Smooth muscle cell (in vitro differentiated cells): ENCODE measurements at regions not wholly inside any gene's neighbourhood (a gene's known extent, or its start where the extent isn't known, plus 50 kb on each side); places are given as distances from the start of the nearest gene placed in this dataset.

Experiments
- DNase-seq: peaks from one replicate; lab custom pipeline; 2025; ENCODE audit not compliant: unreplicated experiment; lab: John Stamatoyannopoulos, UW
- H2AFZ ChIP-seq: fragments of 200-600 bp; sonication (generic); 2 replicates; pipeline ENCODE4 v1.6.0; 2016; ENCODE audit warnings: antibody characterized with exemption, low read depth, mild to moderate bottlenecking
- H3F3A ChIP-seq: fragments of 200-600 bp; sonication (generic); 2 replicates; pipeline ENCODE4 v1.6.0; 2017; ENCODE audit warnings: antibody characterized with exemption, low read depth
- H3K27ac ChIP-seq: fragments of 200-600 bp; sonication (generic); 2 replicates; pipeline ENCODE4 v1.5.1; 2016; ENCODE audit warnings: low read depth, mild to moderate bottlenecking
- H3K27me3 ChIP-seq: fragments of 200-600 bp; sonication (generic); 2 replicates; pipeline ENCODE4 v1.6.1; 2016; ENCODE audit warnings: low read depth, mild to moderate bottlenecking
- H3K36me3 ChIP-seq: fragments of 200-600 bp; sonication (generic); 2 replicates; pipeline ENCODE4 v1.5.1; 2016; ENCODE audit warnings: low read depth
- H3K4me1 ChIP-seq: fragments of 200-600 bp; sonication (generic); 2 replicates; pipeline ENCODE4 v1.5.1; 2016; ENCODE audit warnings: low read depth
- H3K4me2 ChIP-seq: fragments of 200-600 bp; sonication (generic); 2 replicates; pipeline ENCODE4 v1.6.0; 2016; ENCODE audit warnings: mild to moderate bottlenecking
- H3K4me3 ChIP-seq: fragments of 200-600 bp; sonication (generic); 2 replicates; pipeline ENCODE4 v1.5.1; 2016; ENCODE audit warnings: mild to moderate bottlenecking
- H3K79me2 ChIP-seq: fragments of 200-600 bp; sonication (generic); 2 replicates; pipeline ENCODE4 v1.6.0; 2016; ENCODE audit warnings: low read depth, mild to moderate bottlenecking
- H3K9ac ChIP-seq: fragments of 200-600 bp; sonication (generic); 2 replicates; pipeline ENCODE4 v1.6.0; 2016; ENCODE audit warnings: low read depth
- H3K9me3 ChIP-seq: fragments of 200-600 bp; sonication (generic); replicated peaks from 2 replicates; pipeline ENCODE4 v1.5.1; 2016; ENCODE audit warnings: low read depth
- H4K20me1 ChIP-seq: fragments of 200-600 bp; sonication (generic); 2 replicates; pipeline ENCODE4 v1.6.0; 2016; ENCODE audit warnings: low read depth
- CTCF ChIP-seq: fragments of 200-600 bp; sonication (generic); IDR thresholded peaks from 2 replicates; pipeline ENCODE4 v1.5.1; 2017; ENCODE audit warnings: borderline replicate concordance, mild to moderate bottlenecking, antibody characterized with exemption; ENCODE audit not compliant: insufficient read depth, poor library complexity, severe bottlenecking
- WGBS: methylation state at CpG from one replicate; pipeline ENCODE4 v1.1.7; 2016; ENCODE audit warnings: low lambda C conversion rate; 5-methylcytosine and 5-hydroxymethylcytosine counted together

- H3K36me3 ChIP-seq, result no peaks in the 10 kb centered on the region
- no peaks in the 10 kb centered on the region for H3K79me2 ChIP-seq
- DNase-seq, result no peak
- H3K4me3 ChIP-seq, result no peak overlapping the region
- TF ChIP-seq CTCF, result no peak
- H3K4me2 ChIP-seq, result peak overlapping the region; percentile 82
- peak overlapping the region; percentile 23 for H2AFZ ChIP-seq
- H3K27ac ChIP-seq, result peak overlapping the region; percentile 95
- H3K4me1 ChIP-seq, result peaks cover 28% of the 10 kb centered on the region
- peaks cover 24% of the 10 kb centered on the region for H3F3A ChIP-seq
- no peaks in the 10 kb centered on the region for H3K9me3 ChIP-seq
- peak overlapping the region; percentile 75 for H3K9ac ChIP-seq
- no peaks in the 10 kb centered on the region for H3K27me3 ChIP-seq
- no peaks in the 10 kb centered on the region for H4K20me1 ChIP-seq
These were observed 155.3 kb upstream of the AKR1E2 start for GRCh38 chr10:4670737-4671136.

- TF ChIP-seq CTCF, result no peak
- H3K27ac ChIP-seq, result peak overlapping the region; percentile 95
These were observed 156.4 kb upstream of the AKR1E2 start for GRCh38 chr10:4669585-4669984.

GRCh38 chr10:4663162-4663992 lies 162.6 kb upstream of the AKR1E2 start:
- H3K4me3 ChIP-seq, result peak overlapping the region; percentile 26
- peak overlapping the region; percentile 97 for H3K27ac ChIP-seq
- no peaks in the 10 kb centered on the region for H4K20me1 ChIP-seq
- peaks cover 16% of the 10 kb centered on the region for H3K4me1 ChIP-seq
- DNase-seq, result no peak
- no peak for TF ChIP-seq CTCF
- H3F3A ChIP-seq, result peaks cover 31% of the 10 kb centered on the region
- no peaks in the 10 kb centered on the region for H3K27me3 ChIP-seq
- H3K36me3 ChIP-seq, result no peaks in the 10 kb centered on the region
- H3K79me2 ChIP-seq, result peaks cover 2% of the 10 kb centered on the region
- 6% methylated on average over 9 of the region's 9 CpGs for WGBS
- H3K4me2 ChIP-seq, result peak overlapping the region; percentile 82
- H3K9me3 ChIP-seq, result no peaks in the 10 kb centered on the region
- peak overlapping the region; percentile 6 for H2AFZ ChIP-seq
- H3K9ac ChIP-seq, result peak overlapping the region; percentile 93

More at GRCh38 chr10:4669585-4669984, 156.4 kb upstream of the AKR1E2 start:
- peak overlapping the region; percentile 75 for H3K9ac ChIP-seq
- H4K20me1 ChIP-seq, result no peaks in the 10 kb centered on the region
- no peaks in the 10 kb centered on the region for H3K27me3 ChIP-seq
- 97% methylated on average over 2 of the region's 2 CpGs for WGBS
- H3K79me2 ChIP-seq, result no peaks in the 10 kb centered on the region
- no peak overlapping the region for H3K4me2 ChIP-seq
- H2AFZ ChIP-seq, result no peak overlapping the region
- H3F3A ChIP-seq, result peaks cover 29% of the 10 kb centered on the region
- H3K4me1 ChIP-seq, result peaks cover 28% of the 10 kb centered on the region
- no peaks in the 10 kb centered on the region for H3K36me3 ChIP-seq
- no peak for DNase-seq
- H3K4me3 ChIP-seq, result no peak overlapping the region
- no peaks in the 10 kb centered on the region for H3K9me3 ChIP-seq
